ENCODE measurements at regions not wholly inside any gene's neighbourhood (a gene's known extent, or its start where the extent isn't known, plus 50 kb on each side); places are given as distances from the start of the nearest gene placed in this dataset.

DNA sequence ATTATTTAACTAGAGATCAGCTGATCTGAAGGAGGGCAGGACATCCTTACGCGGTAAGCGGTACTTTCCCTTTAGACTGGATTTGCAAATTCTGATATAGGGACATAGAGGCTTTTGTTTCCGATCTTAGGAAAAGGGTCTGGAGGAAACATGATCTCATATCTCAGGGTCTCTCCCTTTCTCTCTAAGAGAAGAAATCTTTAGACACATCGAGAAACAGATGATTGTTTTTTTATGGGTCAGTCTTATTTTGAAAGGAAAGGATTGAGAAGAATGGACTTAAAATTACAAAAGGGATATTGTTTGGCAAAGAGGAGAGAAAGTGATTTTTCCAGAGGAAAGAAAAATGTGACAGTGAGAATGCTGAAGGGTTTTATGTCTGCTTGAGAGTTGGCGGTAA, 83.9 kb upstream of the OGFRL1 start:
- TF ChIP-seq POLR2A (IDR thresholded peaks at IDR 0.05) (no peak), POLR2AphosphoS5 (IDR thresholded peaks at IDR 0.05) (no peak)
